Common myeloid progenitor, CD34-positive (primary cell): ENCODE measurements at regions not wholly inside any gene's neighbourhood (a gene's known extent, or its start where the extent isn't known, plus 50 kb on each side); places are given as distances from the start of the nearest gene placed in this dataset.
A peak's percentile ranks its signal among the peaks of the same experiment; 100 is the strongest.

Experiments used
- CTCF ChIA-PET: fragments of 350-600 bp; sonication (Branson Sonifier 250); formaldehyde crosslinking; loops from one replicate; lab custom pipeline; 2021; ENCODE audit warnings: antibody characterized with exemption; lab: Charles Lee
- POLR2A ChIA-PET: fragments of 350-600 bp; sonication (Branson Sonifier 250); formaldehyde crosslinking; loops from one replicate; lab custom pipeline; 2021; ENCODE audit warnings: antibody characterized with exemption; lab: Charles Lee
- DNase-seq, 3 donors: peaks; one replicate each; pipeline versions ENCODE4 v3.0.0 to v3.0.0-alpha.2; 2013
- H3K27ac ChIP-seq, 2 experiments: 1 replicate in 1 of 2; 2 replicates in 1 of 2; pipeline ENCODE4 v1.7.0; 2013; ENCODE audit warnings: inconsistent platforms in 2 of 2, low read length in 2 of 2, mild to moderate bottlenecking in 2 of 2, low read depth in 1 of 2, moderate library complexity in 1 of 2; ENCODE audit not compliant: severe bottlenecking in 2 of 2, insufficient read depth in 1 of 2, poor library complexity in 1 of 2
- H3K27me3 ChIP-seq, 5 experiments: replicated peaks in 2 of 5; 1 replicate in 3 of 5; 2 replicates in 2 of 5; pipeline versions ENCODE4 v1.6.1 to v1.7.0; 2013; ENCODE audit warnings: low read length in 4 of 5, mild to moderate bottlenecking in 2 of 5, moderate library complexity in 2 of 5, inconsistent platforms in 1 of 5; ENCODE audit not compliant: insufficient read depth in 5 of 5, control insufficient read depth in 4 of 5
- H3K36me3 ChIP-seq, 4 experiments: 1 replicate in 2 of 4; 2 replicates in 2 of 4; pipeline versions ENCODE4 v1.6.1 to v1.7.0; 2013; ENCODE audit warnings: low read length in 3 of 4, control low read depth in 1 of 4, mild to moderate bottlenecking in 1 of 4; ENCODE audit not compliant: control insufficient read depth in 4 of 4, insufficient read depth in 4 of 4
- H3K4me1 ChIP-seq, 4 experiments: 1 replicate in 3 of 4; 2 replicates in 1 of 4; pipeline versions ENCODE4 v1.6.1 to v1.7.1; 2013; ENCODE audit warnings: low read length in 3 of 4, mild to moderate bottlenecking in 3 of 4, control low read depth in 1 of 4, inconsistent platforms in 1 of 4, moderate library complexity in 1 of 4; ENCODE audit not compliant: control insufficient read depth in 4 of 4, insufficient read depth in 4 of 4; ENCODE audit errors: control extremely low read depth in 1 of 4
- H3K4me3 ChIP-seq, 7 experiments: 1 replicate in 4 of 7; 2 replicates in 3 of 7; pipeline versions ENCODE4 v1.5.1 to v1.7.0; 2013; ENCODE audit warnings: mild to moderate bottlenecking in 7 of 7, low read length in 6 of 7, moderate library complexity in 6 of 7, inconsistent platforms in 2 of 7, low read depth in 2 of 7, control low read depth in 1 of 7; ENCODE audit not compliant: insufficient read depth in 4 of 7, control insufficient read depth in 1 of 7; ENCODE audit errors: extremely low read depth in 1 of 7
- H3K9me3 ChIP-seq, 5 experiments: 1 replicate in 4 of 5; 2 replicates in 1 of 5; pipeline versions ENCODE4 v1.6.1 to v1.7.1; 2013; ENCODE audit warnings: low read length in 4 of 5, mild to moderate bottlenecking in 2 of 5, inconsistent platforms in 1 of 5, low read depth in 1 of 5, moderate library complexity in 1 of 5; ENCODE audit not compliant: control insufficient read depth in 4 of 5, insufficient read depth in 2 of 5; ENCODE audit errors: control extremely low read depth in 1 of 5
- WGBS: methylation state at CpG from one replicate; pipeline ENCODE4 v1.1.5; 2013; ENCODE audit not compliant: insufficient coverage; 5-methylcytosine and 5-hydroxymethylcytosine counted together

- peaks cover 0 to 2% (median 0%) of the 10 kb centered on the region in 5 experiments for H3K27me3 ChIP-seq
- H3K9me3 ChIP-seq: no peaks in the 10 kb centered on the region
- POLR2A ChIA-PET: no interaction called here
- WGBS: 100% methylated on average over 1 of the region's 1 CpG
- no peaks in the 10 kb centered on the region for H3K4me1 ChIP-seq
- no peak overlapping the region for H3K27ac ChIP-seq
- H3K36me3 ChIP-seq: no peaks in the 10 kb centered on the region
- no peak for DNase-seq
- no peak overlapping the region for H3K4me3 ChIP-seq
- CTCF ChIA-PET: interaction anchor here (1.0 kb wide), 1 partner anchor 13 kb away, joined by 3 read pairs; no protein-coding TSS in a partner anchor
These were observed 265.7 kb downstream of the ICOS start for GRCh38 chr2:204202253-204202652.

GRCh38 chr2:204203704-204204103 is 267.1 kb downstream of the ICOS start:
- H3K4me3 ChIP-seq: no peak overlapping the region
- no peak overlapping the region for H3K27ac ChIP-seq
- no peaks in the 10 kb centered on the region for H3K9me3 ChIP-seq
- peaks cover 0 to 2% (median 0%) of the 10 kb centered on the region in 5 experiments for H3K27me3 ChIP-seq
- ChIA-PET POLR2A (no interaction called here), CTCF (no interaction called here)
- 94% methylated on average over 4 of the region's 4 CpGs for WGBS
- H3K4me1 ChIP-seq: no peaks in the 10 kb centered on the region
- H3K36me3 ChIP-seq: no peaks in the 10 kb centered on the region
- no peak for DNase-seq

GRCh38 chr2:204205082-204205481 is 268.5 kb downstream of the ICOS start:
- Histone ChIP-seq H3K4me3 (no peak overlapping the region), H3K27me3 (peaks cover 0 to 2% (median 0%) of the 10 kb centered on the region in 5 experiments), H3K27ac (no peak overlapping the region), H3K9me3 (no peaks in the 10 kb centered on the region), H3K4me1 (no peaks in the 10 kb centered on the region), H3K36me3 (no peaks in the 10 kb centered on the region)
- CTCF ChIA-PET: no interaction called here
- DNase-seq: no peak
- 80% methylated on average over 2 of the region's 6 CpGs for WGBS
- POLR2A ChIA-PET: interaction anchor here (0.6 kb wide), 1 partner anchor 1769 kb away, joined by 3 read pairs; no protein-coding TSS in a partner anchor

- Histone ChIP-seq H3K4me3 (no peak overlapping the region), H3K4me1 (no peaks in the 10 kb centered on the region), H3K27ac (no peak overlapping the region), H3K27me3 (peaks cover 0 to 2% (median 0%) of the 10 kb centered on the region in 5 experiments), H3K9me3 (no peaks in the 10 kb centered on the region), H3K36me3 (no peaks in the 10 kb centered on the region)
- ChIA-PET POLR2A (interaction anchor here (0.6 kb wide), 1 partner anchor 1768 kb away, joined by 3 read pairs; no protein-coding TSS in a partner anchor), CTCF (no interaction called here)
- peak in 1 of 3 donors; percentile 1 for DNase-seq
- 22% methylated on average over 6 of the region's 7 CpGs for WGBS
These were observed 269.0 kb downstream of the ICOS start for GRCh38 chr2:204205538-204205937.

GRCh38 chr2:204207866-204208265 is 271.3 kb downstream of the ICOS start:
- Histone ChIP-seq H3K4me3 (no peak overlapping the region), H3K27ac (no peak overlapping the region), H3K27me3 (peaks cover 0 to 2% (median 0%) of the 10 kb centered on the region in 5 experiments), H3K9me3 (peaks cover 0 to 2% (median 0%) of the 10 kb centered on the region in 5 experiments), H3K4me1 (no peaks in the 10 kb centered on the region), H3K36me3 (no peaks in the 10 kb centered on the region)
- WGBS: 60% methylated on average over 1 of the region's 1 CpG
- ChIA-PET POLR2A (no interaction called here), CTCF (interaction anchor here (0.5 kb wide), 1 partner anchor 1728 kb away, joined by 3 read pairs; no protein-coding TSS in a partner anchor)
- DNase-seq: no peak

- H3K27me3 ChIP-seq: no peaks in the 10 kb centered on the region
- H3K4me1 ChIP-seq: no peaks in the 10 kb centered on the region
- H3K36me3 ChIP-seq: no peaks in the 10 kb centered on the region
- H3K4me3 ChIP-seq: no peak overlapping the region
- ChIA-PET CTCF (no interaction called here), POLR2A (no interaction called here)
- DNase-seq: no peak
- no peak overlapping the region for H3K27ac ChIP-seq
- H3K9me3 ChIP-seq: peaks cover 0 to 14% (median 5%) of the 10 kb centered on the region in 5 experiments
These were observed 277.0 kb downstream of the ICOS start for GRCh38 chr2:204213588-204213987.

- 100% methylated on average over 1 of the region's 2 CpGs for WGBS
- Histone ChIP-seq H3K4me3 (no peak overlapping the region), H3K9me3 (peaks cover 0 to 14% (median 3%) of the 10 kb centered on the region in 5 experiments), H3K27ac (no peak overlapping the region), H3K27me3 (no peaks in the 10 kb centered on the region), H3K36me3 (no peaks in the 10 kb centered on the region), H3K4me1 (no peaks in the 10 kb centered on the region)
- CTCF ChIA-PET: no interaction called here
- no peak for DNase-seq
- POLR2A ChIA-PET: no interaction called here
These were observed 281.5 kb downstream of the ICOS start for GRCh38 chr2:204218040-204218439.
